GM23338 (cell line): ENCODE measurements at regions not wholly inside any gene's neighbourhood (a gene's known extent, or its start where the extent isn't known, plus 50 kb on each side); places are given as distances from the start of the nearest gene placed in this dataset.

ENCODE experiments used
- ATAC-seq: fragments of 200-7000 bp; cut with Tn5 transposase; 3 replicates; pipeline ENCODE4 v1.9.1; 2020
- DNase-seq: peaks from one replicate; pipeline ENCODE4 v3.0.0-alpha.2; 2015; ENCODE audit warnings: low spot score
- H2AFZ ChIP-seq: fragments of 200-600 bp; sonication (generic); 2 replicates; pipeline ENCODE4 v1.8.0; 2016; ENCODE audit warnings: antibody characterized with exemption, mild to moderate bottlenecking, moderate library complexity
- H3F3A ChIP-seq: fragments of 200-600 bp; sonication (generic); replicated peaks from 2 replicates; pipeline ENCODE4 v1.8.0; 2017; ENCODE audit warnings: antibody characterized with exemption, mixed run types, low read depth
- H3K27ac ChIP-seq: fragments of 200-600 bp; sonication (generic); 2 replicates; pipeline ENCODE4 v1.6.1; 2016; ENCODE audit warnings: low read depth
- H3K27me3 ChIP-seq: fragments of 200-600 bp; sonication (generic); 2 replicates; pipeline ENCODE4 v1.8.0; 2016; ENCODE audit warnings: mild to moderate bottlenecking, mixed run types, moderate library complexity; ENCODE audit not compliant: insufficient read depth
- H3K36me3 ChIP-seq: fragments of 200-600 bp; sonication (generic); 2 replicates; pipeline ENCODE4 v1.8.0; 2016; ENCODE audit warnings: mild to moderate bottlenecking; ENCODE audit not compliant: insufficient read depth
- H3K4me1 ChIP-seq: fragments of 200-600 bp; sonication (generic); 2 replicates; pipeline ENCODE4 v1.8.0; 2016; ENCODE audit warnings: mild to moderate bottlenecking, moderate library complexity; ENCODE audit not compliant: insufficient read depth
- H3K4me2 ChIP-seq: fragments of 200-600 bp; sonication (generic); 2 replicates; pipeline ENCODE4 v1.7.1; 2017; ENCODE audit warnings: mixed run types
- H3K4me3 ChIP-seq: fragments of 200-600 bp; sonication (generic); 2 replicates; pipeline ENCODE4 v1.6.1; 2016; ENCODE audit warnings: mixed run types
- H3K79me2 ChIP-seq: fragments of 200-600 bp; sonication (generic); replicated peaks from 2 replicates; pipeline ENCODE4 v1.8.0; 2017; ENCODE audit warnings: mild to moderate bottlenecking; ENCODE audit not compliant: insufficient read depth
- H3K9me2 ChIP-seq: fragments of 200-600 bp; sonication (generic); 2 replicates; pipeline ENCODE4 v1.8.0; 2017; ENCODE audit not compliant: insufficient read depth
- H4K20me1 ChIP-seq: fragments of 200-600 bp; sonication (generic); replicated peaks from 2 replicates; pipeline ENCODE4 v1.8.0; 2017; ENCODE audit warnings: mild to moderate bottlenecking; ENCODE audit not compliant: insufficient read depth
- H3K27ac Mint-ChIP-seq: 2 replicates; pipeline ENCODE4 v1.8.0; 2020; ENCODE audit warnings: inconsistent platforms, mild to moderate bottlenecking, moderate library complexity, mixed read lengths
- H3K27me3 Mint-ChIP-seq: 3 replicates; pipeline ENCODE4 v1.8.0; 2022; ENCODE audit warnings: low read depth, mild to moderate bottlenecking, moderate library complexity, mixed read lengths, inconsistent platforms; ENCODE audit not compliant: insufficient read depth, poor library complexity
- H3K36me3 Mint-ChIP-seq: 3 replicates; pipeline ENCODE4 v1.8.0; 2021; ENCODE audit warnings: low read depth, mild to moderate bottlenecking, inconsistent platforms, moderate library complexity, mixed read lengths
- H3K4me1 Mint-ChIP-seq: 3 replicates; pipeline ENCODE4 v1.8.0; 2020; ENCODE audit warnings: mild to moderate bottlenecking, inconsistent platforms, mixed read lengths
- H3K4me3 Mint-ChIP-seq: 3 replicates; pipeline ENCODE4 v1.8.0; 2021; ENCODE audit warnings: moderate library complexity, mild to moderate bottlenecking, inconsistent platforms, mixed read lengths
- H3K9me3 Mint-ChIP-seq: 3 replicates; pipeline ENCODE4 v1.8.0; 2020; ENCODE audit warnings: moderate library complexity, mild to moderate bottlenecking, inconsistent platforms, mixed read lengths
- CREB1 ChIP-seq: fragments of 250-450 bp; sonication (Bioruptor Pico); IDR thresholded peaks from 2 replicates; pipeline ENCODE4 v1.5.0; 2020; ENCODE audit warnings: low read depth, mild to moderate bottlenecking, moderate library complexity
- CTCF ChIP-seq, 2 experiments: fragments of 200-600 bp in 1 of 2; sonication (generic) in 1 of 2; conservative IDR thresholded peaks; 2 replicates each; pipeline versions ENCODE4 v1.5.1 to v1.6.1; 2016 to 2017; ENCODE audit warnings: antibody characterized with exemption in 2 of 2, low read depth in 2 of 2, mild to moderate bottlenecking in 2 of 2, moderate library complexity in 1 of 2
- ETS1 ChIP-seq: IDR thresholded peaks from 2 replicates; pipeline ENCODE4 v1.6.1; 2016; ENCODE audit warnings: antibody characterized with exemption
- EZH2 ChIP-seq: fragments of 200-600 bp; sonication (generic); IDR thresholded peaks from one replicate; pipeline ENCODE4 v1.8.0; 2017; ENCODE audit warnings: antibody characterized with exemption, mild to moderate bottlenecking, low read depth; ENCODE audit not compliant: unreplicated experiment
- EZH2phosphoT487 ChIP-seq: fragments of 200-600 bp; sonication (generic); IDR thresholded peaks from one replicate; pipeline ENCODE4 v1.8.1; 2018; ENCODE audit warnings: antibody characterized with exemption; ENCODE audit not compliant: unreplicated experiment
- JUNB ChIP-seq: IDR thresholded peaks from one replicate; pipeline ENCODE4 v1.6.1; 2016; ENCODE audit warnings: antibody characterized with exemption; ENCODE audit not compliant: unreplicated experiment
- NANOG ChIP-seq: IDR thresholded peaks from 2 replicates; pipeline ENCODE4 v1.6.1; 2016; ENCODE audit warnings: antibody characterized with exemption, borderline replicate concordance
- POLR2AphosphoS5 ChIP-seq: IDR thresholded peaks from 2 replicates; pipeline ENCODE4 v1.6.1; 2016; ENCODE audit warnings: antibody characterized with exemption, low read depth
- STAT1 ChIP-seq: IDR thresholded peaks from one replicate; pipeline ENCODE4 v1.6.1; 2016; ENCODE audit warnings: antibody characterized with exemption; ENCODE audit not compliant: unreplicated experiment
- ZNF114 ChIP-seq: fragments of 250-450 bp; sonication (Bioruptor Pico); IDR thresholded peaks from 2 replicates; pipeline ENCODE4 v1.5.0; 2020; ENCODE audit warnings: mild to moderate bottlenecking, moderate library complexity
- ZNF331 ChIP-seq: fragments of 250-450 bp; sonication (Bioruptor Pico); IDR thresholded peaks from 2 replicates; pipeline ENCODE4 v1.5.0; 2020; ENCODE audit warnings: low read depth, mild to moderate bottlenecking, moderate library complexity
- TF ChIP-seq, protein P1 (sequence below): IDR thresholded peaks from one replicate; pipeline ENCODE4 v1.6.1; 2018; ENCODE audit warnings: antibody characterized with exemption; ENCODE audit not compliant: unreplicated experiment
- TF ChIP-seq, protein P2 (sequence below): fragments of 250-450 bp; sonication (Bioruptor Pico); IDR thresholded peaks from 2 replicates; pipeline ENCODE4 v1.5.0; 2020; ENCODE audit warnings: mild to moderate bottlenecking, moderate library complexity

DNA sequence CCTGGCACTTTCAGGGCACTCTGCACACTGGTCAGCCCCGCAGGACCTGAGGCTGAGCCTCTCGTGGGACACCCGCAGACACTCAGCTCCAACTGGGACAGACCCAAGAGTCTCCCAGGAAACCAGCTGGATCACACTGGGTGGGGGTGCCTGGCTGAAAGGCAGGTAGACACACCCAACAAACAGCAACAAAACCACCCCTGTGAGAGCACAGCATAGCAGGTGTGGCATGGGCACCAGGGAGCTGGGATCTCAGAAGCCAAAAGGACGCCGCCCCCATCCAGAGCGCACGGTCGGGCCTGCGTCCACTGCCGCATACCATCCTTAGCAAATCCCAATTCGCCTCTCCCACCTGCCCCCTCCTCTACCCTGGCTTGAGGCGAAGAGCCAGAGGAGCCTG lies 154.2 kb upstream of the LINGO1 start:
- Histone ChIP-seq H3K27me3 (no peaks in the 10 kb centered on the region), H4K20me1 (no peaks in the 10 kb centered on the region), H2AFZ (no peak overlapping the region), H3K4me1 (peaks cover 5% of the 10 kb centered on the region), H3K79me2 (no peaks in the 10 kb centered on the region), H3K4me2 (no peak overlapping the region), H3K4me3 (no peak overlapping the region), H3K9me2 (no peaks in the 10 kb centered on the region), H3K36me3 (no peaks in the 10 kb centered on the region), H3F3A (no peaks in the 10 kb centered on the region), H3K27ac (no peak overlapping the region)
- ATAC-seq (peak; percentile 7; the same call in 1 of the 3 replicates), DNase-seq (no peak)
- Mint-ChIP-seq H3K27ac (no peak overlapping the region), H3K4me1 (peaks cover 20% of the 10 kb centered on the region), H3K27me3 (peaks cover 4% of the 10 kb centered on the region), H3K9me3 (no peaks in the 10 kb centered on the region), H3K4me3 (no peak overlapping the region), H3K36me3 (no peaks in the 10 kb centered on the region)
- no peak for TF ChIP-seq CTCF (conservative IDR thresholded peaks at IDR 0.05; ENCODE audit: low read depth in 2 of 2)
- no peak for TF ChIP-seq ZNF331 (CRISPR knock-in tag)
- no peak for TF ChIP-seq NANOG
- TF ChIP-seq EZH2, result no peak
- no peak for TF ChIP-seq POLR2AphosphoS5
- TF ChIP-seq JUNB, result no peak
- no peak for TF ChIP-seq EZH2phosphoT487
- TF ChIP-seq CREB1, result no peak
- TF ChIP-seq ZNF114 (CRISPR knock-in tag), result no peak
- TF ChIP-seq, protein P1, sequence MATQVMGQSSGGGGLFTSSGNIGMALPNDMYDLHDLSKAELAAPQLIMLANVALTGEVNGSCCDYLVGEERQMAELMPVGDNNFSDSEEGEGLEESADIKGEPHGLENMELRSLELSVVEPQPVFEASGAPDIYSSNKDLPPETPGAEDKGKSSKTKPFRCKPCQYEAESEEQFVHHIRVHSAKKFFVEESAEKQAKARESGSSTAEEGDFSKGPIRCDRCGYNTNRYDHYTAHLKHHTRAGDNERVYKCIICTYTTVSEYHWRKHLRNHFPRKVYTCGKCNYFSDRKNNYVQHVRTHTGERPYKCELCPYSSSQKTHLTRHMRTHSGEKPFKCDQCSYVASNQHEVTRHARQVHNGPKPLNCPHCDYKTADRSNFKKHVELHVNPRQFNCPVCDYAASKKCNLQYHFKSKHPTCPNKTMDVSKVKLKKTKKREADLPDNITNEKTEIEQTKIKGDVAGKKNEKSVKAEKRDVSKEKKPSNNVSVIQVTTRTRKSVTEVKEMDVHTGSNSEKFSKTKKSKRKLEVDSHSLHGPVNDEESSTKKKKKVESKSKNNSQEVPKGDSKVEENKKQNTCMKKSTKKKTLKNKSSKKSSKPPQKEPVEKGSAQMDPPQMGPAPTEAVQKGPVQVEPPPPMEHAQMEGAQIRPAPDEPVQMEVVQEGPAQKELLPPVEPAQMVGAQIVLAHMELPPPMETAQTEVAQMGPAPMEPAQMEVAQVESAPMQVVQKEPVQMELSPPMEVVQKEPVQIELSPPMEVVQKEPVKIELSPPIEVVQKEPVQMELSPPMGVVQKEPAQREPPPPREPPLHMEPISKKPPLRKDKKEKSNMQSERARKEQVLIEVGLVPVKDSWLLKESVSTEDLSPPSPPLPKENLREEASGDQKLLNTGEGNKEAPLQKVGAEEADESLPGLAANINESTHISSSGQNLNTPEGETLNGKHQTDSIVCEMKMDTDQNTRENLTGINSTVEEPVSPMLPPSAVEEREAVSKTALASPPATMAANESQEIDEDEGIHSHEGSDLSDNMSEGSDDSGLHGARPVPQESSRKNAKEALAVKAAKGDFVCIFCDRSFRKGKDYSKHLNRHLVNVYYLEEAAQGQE, result no peak
- no peak for TF ChIP-seq ETS1
- no peak for TF ChIP-seq STAT1
- TF ChIP-seq, protein P2, sequence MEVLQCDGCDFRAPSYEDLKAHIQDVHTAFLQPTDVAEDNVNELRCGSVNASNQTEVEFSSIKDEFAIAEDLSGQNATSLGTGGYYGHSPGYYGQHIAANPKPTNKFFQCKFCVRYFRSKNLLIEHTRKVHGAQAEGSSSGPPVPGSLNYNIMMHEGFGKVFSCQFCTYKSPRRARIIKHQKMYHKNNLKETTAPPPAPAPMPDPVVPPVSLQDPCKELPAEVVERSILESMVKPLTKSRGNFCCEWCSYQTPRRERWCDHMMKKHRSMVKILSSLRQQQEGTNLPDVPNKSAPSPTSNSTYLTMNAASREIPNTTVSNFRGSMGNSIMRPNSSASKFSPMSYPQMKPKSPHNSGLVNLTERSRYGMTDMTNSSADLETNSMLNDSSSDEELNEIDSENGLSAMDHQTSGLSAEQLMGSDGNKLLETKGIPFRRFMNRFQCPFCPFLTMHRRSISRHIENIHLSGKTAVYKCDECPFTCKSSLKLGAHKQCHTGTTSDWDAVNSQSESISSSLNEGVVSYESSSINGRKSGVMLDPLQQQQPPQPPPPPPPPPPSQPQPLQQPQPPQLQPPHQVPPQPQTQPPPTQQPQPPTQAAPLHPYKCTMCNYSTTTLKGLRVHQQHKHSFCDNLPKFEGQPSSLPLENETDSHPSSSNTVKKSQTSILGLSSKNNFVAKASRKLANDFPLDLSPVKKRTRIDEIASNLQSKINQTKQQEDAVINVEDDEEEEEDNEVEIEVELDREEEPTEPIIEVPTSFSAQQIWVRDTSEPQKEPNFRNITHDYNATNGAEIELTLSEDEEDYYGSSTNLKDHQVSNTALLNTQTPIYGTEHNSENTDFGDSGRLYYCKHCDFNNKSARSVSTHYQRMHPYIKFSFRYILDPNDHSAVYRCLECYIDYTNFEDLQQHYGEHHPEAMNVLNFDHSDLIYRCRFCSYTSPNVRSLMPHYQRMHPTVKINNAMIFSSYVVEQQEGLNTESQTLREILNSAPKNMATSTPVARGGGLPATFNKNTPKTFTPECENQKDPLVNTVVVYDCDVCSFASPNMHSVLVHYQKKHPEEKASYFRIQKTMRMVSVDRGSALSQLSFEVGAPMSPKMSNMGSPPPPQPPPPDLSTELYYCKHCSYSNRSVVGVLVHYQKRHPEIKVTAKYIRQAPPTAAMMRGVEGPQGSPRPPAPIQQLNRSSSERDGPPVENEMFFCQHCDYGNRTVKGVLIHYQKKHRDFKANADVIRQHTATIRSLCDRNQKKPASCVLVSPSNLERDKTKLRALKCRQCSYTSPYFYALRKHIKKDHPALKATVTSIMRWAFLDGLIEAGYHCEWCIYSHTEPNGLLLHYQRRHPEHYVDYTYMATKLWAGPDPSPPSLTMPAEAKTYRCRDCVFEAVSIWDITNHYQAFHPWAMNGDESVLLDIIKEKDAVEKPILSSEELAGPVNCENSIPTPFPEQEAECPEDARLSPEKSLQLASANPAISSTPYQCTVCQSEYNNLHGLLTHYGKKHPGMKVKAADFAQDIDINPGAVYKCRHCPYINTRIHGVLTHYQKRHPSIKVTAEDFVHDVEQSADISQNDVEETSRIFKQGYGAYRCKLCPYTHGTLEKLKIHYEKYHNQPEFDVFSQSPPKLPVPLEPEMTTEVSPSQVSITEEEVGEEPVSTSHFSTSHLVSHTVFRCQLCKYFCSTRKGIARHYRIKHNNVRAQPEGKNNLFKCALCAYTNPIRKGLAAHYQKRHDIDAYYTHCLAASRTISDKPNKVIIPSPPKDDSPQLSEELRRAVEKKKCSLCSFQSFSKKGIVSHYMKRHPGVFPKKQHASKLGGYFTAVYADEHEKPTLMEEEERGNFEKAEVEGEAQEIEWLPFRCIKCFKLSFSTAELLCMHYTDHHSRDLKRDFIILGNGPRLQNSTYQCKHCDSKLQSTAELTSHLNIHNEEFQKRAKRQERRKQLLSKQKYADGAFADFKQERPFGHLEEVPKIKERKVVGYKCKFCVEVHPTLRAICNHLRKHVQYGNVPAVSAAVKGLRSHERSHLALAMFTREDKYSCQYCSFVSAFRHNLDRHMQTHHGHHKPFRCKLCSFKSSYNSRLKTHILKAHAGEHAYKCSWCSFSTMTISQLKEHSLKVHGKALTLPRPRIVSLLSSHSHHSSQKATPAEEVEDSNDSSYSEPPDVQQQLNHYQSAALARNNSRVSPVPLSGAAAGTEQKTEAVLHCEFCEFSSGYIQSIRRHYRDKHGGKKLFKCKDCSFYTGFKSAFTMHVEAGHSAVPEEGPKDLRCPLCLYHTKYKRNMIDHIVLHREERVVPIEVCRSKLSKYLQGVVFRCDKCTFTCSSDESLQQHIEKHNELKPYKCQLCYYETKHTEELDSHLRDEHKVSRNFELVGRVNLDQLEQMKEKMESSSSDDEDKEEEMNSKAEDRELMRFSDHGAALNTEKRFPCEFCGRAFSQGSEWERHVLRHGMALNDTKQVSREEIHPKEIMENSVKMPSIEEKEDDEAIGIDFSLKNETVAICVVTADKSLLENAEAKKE (CRISPR knock-in tag), result no peak
